Dermis microvascular lymphatic vessel endothelial cell (primary cell): ENCODE measurements at regions not wholly inside any gene's neighbourhood (a gene's known extent, or its start where the extent isn't known, plus 50 kb on each side); places are given as distances from the start of the nearest gene placed in this dataset.
"Not testable (repeated sequence)": the region's sequence is repeated elsewhere in the genome, so short reads cannot be mapped to it uniquely, and the experiment has no call there.

Experiments
- DNase-seq, 2 donors: peaks; one replicate each; pipeline versions ENCODE4 v3.0.0 to v3.0.0-alpha.2; 2010; ENCODE audit warnings: low read depth in 2 of 2

- peak in 1 of 2 donors; percentile 14 for DNase-seq
Measured at GRCh38 chr10:122780391-122780790, 65.3 kb downstream of the CUZD1 start.

- DNase-seq: no peak
Measured at GRCh38 chr10:122779924-122780323, 65.7 kb downstream of the CUZD1 start.

DNA sequence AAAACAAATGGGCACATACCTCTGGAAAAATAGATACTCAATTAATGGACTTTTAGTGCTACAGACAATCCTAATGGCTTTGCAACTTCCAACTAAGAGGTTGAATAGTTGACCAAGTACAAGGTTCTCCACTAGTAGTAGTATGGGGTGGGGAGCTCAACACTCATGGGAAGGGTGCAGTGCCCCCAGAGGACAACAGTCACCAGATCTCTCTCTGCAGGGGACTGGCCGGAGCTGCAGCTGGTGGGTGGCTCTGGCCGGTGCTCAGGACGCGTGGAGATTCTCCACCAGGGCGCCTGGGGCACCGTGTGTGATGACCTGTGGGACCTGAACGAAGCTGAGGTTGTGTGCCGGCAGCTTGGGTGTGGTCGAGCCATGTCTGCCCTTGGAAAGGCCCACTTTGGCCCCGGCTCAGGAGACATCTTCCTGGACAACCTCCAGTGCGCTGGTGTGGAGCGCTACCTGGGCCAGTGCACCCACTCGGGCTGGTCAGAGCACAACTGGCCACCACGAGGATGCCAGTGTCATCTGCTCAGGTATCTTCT, 68.1 kb downstream of the CUZD1 start:
- DNase-seq: no peak

DNA sequence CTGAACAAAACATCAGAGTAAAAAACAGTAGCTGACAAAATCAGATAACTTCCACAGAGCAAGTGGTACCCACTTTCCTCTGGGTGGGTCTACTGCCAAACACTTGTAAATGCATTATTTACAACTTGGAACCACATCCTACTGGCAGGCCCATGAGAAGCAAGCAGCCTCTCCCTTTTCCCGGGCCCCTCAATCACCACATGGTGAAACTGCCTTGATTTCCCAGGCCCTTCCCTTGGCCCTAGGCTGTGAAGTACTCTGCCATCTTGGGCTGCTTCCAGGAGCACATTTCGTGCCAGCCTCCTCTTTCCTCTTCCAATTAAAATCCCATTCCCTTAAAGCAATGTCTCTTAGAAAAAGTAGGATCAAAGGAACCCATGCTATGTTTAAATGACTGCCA, 71.4 kb downstream of the CUZD1 start:
- no peak for DNase-seq

DNA sequence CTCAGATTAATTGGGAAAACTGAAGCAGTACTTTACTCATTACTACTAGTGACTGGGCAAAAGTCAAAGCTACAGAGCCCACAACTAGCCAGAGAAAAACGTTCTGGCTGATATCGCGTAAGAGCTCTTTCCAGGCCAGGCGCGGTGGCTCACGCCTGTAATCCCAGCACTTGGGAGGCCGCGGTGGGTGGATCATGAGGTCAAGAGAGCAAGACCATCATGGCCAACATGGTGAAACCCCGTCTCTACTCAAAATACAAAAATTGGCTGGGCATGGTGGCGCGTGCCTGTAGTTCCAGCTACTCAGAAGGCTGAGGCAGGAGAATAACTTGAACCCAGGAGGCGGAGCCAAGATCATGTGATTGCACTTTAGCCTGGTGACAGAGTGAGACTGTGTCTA, 71.8 kb upstream of the C10orf120 start:
- DNase-seq: not testable (repeated sequence)

- DNase-seq: no peak
Measured at GRCh38 chr10:122768389-122768745, 68.7 kb upstream of the C10orf120 start.

- DNase-seq: no peak
Measured at GRCh38 chr10:122767621-122768388, 68.2 kb upstream of the C10orf120 start.

DNA sequence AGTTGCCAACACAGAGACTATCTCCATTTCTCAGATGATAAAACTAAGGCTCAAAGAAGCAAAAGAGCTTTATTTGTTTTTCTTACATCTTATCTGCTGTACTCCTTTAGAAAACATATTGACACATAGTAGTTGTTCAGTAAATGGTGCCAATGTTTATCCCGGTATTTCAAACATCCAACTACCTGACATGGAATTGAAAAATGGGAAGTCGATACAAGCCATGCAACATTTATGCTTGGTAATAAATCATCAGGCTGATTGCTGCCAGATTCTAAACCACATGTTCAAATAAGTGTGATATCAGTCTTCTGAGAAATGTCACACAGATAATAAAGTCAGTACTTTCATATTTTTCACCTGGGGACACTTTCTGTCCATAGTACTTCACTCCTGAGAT, 65.8 kb upstream of the C10orf120 start:
- DNase-seq: no peak

DNA sequence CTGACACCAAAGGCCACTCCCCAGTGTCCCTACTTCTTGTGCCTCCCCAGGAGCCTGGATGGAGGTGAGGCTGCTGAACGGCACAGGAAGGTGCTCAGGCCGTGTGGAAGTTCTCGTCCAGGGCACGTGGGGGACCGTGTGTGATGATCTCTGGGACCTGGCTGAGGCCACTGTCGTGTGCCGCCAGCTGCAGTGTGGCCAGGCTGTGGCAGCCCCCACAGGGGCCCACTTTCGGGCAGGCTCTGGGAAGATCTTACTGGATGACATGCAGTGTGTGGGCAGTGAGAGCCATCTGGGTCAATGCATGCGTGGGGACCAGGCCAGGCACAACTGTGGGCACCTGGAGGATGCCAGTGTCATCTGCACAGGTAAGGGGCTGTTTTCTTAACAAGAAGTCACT, 57.0 kb upstream of the C10orf120 start:
- DNase-seq: no peak

DNA sequence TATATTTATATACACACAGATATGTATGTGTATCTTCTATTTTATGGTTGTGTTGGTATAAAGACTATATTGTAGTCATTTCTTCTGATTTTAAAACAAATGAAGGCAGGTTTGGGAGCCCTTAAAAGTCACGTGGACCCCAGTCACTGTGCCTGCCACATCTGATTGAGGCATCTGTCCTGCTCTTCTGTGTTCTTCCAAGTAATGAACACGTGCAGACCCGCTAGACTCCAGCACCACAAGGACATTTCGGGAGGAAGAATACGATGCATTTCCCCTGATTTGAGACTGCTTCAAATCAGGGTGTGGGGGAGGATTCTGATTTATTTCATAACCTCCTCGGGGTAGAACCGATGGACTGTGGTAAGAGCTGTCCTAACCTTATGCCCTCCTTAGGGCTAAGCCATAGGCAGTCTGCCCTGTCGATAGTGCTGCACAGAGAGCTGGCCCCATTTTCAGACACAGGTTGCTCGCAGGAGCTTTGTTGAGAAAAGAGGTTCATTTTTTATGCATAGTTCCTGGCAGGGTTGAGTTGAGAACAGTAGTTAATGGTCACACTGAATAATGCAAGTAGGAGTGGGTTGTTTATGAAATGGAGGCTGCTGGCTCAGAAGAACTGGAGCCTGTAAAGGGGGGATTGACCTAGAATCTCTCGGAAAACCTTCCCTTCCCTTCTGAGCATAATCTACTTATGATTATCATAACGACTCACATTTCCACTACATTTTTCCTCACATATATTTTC, 55.0 kb upstream of the C10orf120 start:
- no peak for DNase-seq

GRCh38 chr10:122749886-122750285, 50.2 kb upstream of the C10orf120 start:
- no peak for DNase-seq
